NB4 (cell line): ENCODE measurements at regions not wholly inside any gene's neighbourhood (a gene's known extent, or its start where the extent isn't known, plus 50 kb on each side); places are given as distances from the start of the nearest gene placed in this dataset.

ENCODE experiments used
- MYC ChIP-seq: IDR thresholded peaks from 2 replicates; pipeline ENCODE4 v1.6.1; 2011; ENCODE audit warnings: low read depth, low read length
- POLR2A ChIP-seq: IDR thresholded peaks from 2 replicates; pipeline ENCODE4 v1.6.1; 2011; ENCODE audit warnings: mild to moderate bottlenecking; ENCODE audit not compliant: insufficient read length; ENCODE audit errors: extremely low read depth
- TF ChIP-seq, protein P1 (sequence below): IDR thresholded peaks from one replicate; pipeline ENCODE4 v1.5.1; 2012; ENCODE audit warnings: low read depth, low read length

- TF ChIP-seq, protein P1, sequence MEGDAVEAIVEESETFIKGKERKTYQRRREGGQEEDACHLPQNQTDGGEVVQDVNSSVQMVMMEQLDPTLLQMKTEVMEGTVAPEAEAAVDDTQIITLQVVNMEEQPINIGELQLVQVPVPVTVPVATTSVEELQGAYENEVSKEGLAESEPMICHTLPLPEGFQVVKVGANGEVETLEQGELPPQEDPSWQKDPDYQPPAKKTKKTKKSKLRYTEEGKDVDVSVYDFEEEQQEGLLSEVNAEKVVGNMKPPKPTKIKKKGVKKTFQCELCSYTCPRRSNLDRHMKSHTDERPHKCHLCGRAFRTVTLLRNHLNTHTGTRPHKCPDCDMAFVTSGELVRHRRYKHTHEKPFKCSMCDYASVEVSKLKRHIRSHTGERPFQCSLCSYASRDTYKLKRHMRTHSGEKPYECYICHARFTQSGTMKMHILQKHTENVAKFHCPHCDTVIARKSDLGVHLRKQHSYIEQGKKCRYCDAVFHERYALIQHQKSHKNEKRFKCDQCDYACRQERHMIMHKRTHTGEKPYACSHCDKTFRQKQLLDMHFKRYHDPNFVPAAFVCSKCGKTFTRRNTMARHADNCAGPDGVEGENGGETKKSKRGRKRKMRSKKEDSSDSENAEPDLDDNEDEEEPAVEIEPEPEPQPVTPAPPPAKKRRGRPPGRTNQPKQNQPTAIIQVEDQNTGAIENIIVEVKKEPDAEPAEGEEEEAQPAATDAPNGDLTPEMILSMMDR: no peak
- no peak for TF ChIP-seq POLR2A
- no peak for TF ChIP-seq MYC
Measured at GRCh38 chr2:145887915-145888314, 1368.0 kb upstream of the ZEB2 start.
